Small intestine (tissue), 7 donors: ENCODE measurements at regions not wholly inside any gene's neighbourhood (a gene's known extent, or its start where the extent isn't known, plus 50 kb on each side); places are given as distances from the start of the nearest gene placed in this dataset.

Source experiments
- DNase-seq, 2 donors: peaks; one replicate each; pipeline versions ENCODE4 v3.0.0 to v3.0.0-alpha.2; 2013
- FAIRE-seq: peaks from 2 replicates; lab custom pipeline; 2012; peaks lifted over from hg19 to GRCh38; lab: Jason Lieb, UNC
- H3K27ac ChIP-seq, 3 donors: one replicate each; pipeline ENCODE4 v1.5.1; 2013; ENCODE audit warnings: low read length in 2 of 3, mild to moderate bottlenecking in 2 of 3, control low read depth in 1 of 3, inconsistent platforms in 1 of 3, low read depth in 1 of 3, moderate library complexity in 1 of 3
- H3K27me3 ChIP-seq, 3 donors: one replicate each; pipeline ENCODE4 v1.6.1; 2013; ENCODE audit warnings: low read length in 3 of 3, inconsistent platforms in 1 of 3; ENCODE audit not compliant: control insufficient read depth in 3 of 3, insufficient read depth in 3 of 3
- H3K36me3 ChIP-seq, 3 donors: one replicate each; pipeline ENCODE4 v1.6.1; 2013; ENCODE audit warnings: low read length in 3 of 3, inconsistent platforms in 1 of 3, low read depth in 1 of 3, mild to moderate bottlenecking in 1 of 3, moderate library complexity in 1 of 3; ENCODE audit not compliant: control insufficient read depth in 3 of 3, insufficient read depth in 2 of 3
- H3K4me1 ChIP-seq, 3 donors: one replicate each; pipeline ENCODE4 v1.6.1; 2013; ENCODE audit warnings: low read length in 2 of 3, inconsistent platforms in 1 of 3, low read depth in 1 of 3, mild to moderate bottlenecking in 1 of 3, moderate library complexity in 1 of 3; ENCODE audit not compliant: control insufficient read depth in 3 of 3, insufficient read depth in 2 of 3
- H3K4me3 ChIP-seq, 3 donors: one replicate each; pipeline ENCODE4 v1.5.1; 2013; ENCODE audit warnings: low read length in 3 of 3, control low read depth in 1 of 3, inconsistent platforms in 1 of 3, low read depth in 1 of 3, mild to moderate bottlenecking in 1 of 3, moderate library complexity in 1 of 3
- H3K9me3 ChIP-seq, 2 donors: one replicate each; pipeline ENCODE4 v1.6.1; 2013; ENCODE audit warnings: low read depth in 1 of 2, low read length in 1 of 2; ENCODE audit not compliant: control insufficient read depth in 2 of 2, insufficient read depth in 1 of 2
- WGBS, 3 donors: extraction: QIAGEN DNeasy Blood & Tissue Kit; methylation state at CpG; one replicate each; pipeline ENCODE4 v1.1.7; 2013; 5-methylcytosine and 5-hydroxymethylcytosine counted together
- donor health status: healthy with polysubstance abuse.
- donor health status: control.
- donor health status: control.
- donor health status: Bipolar disorder and iron deficiency.
- donor health status: healthy.

- Histone ChIP-seq H3K4me3 (peak overlapping the region; percentile 5 to 47 (median 37)), H3K9me3 (no peaks in the 10 kb centered on the region), H3K4me1 (no peaks in the 10 kb centered on the region), H3K36me3 (no peaks in the 10 kb centered on the region), H3K27me3 (peaks cover 0 to 6% (median 3%) of the 10 kb centered on the region in 3 donors), H3K27ac (no peak overlapping the region)
- FAIRE-seq, result no peak
- DNase-seq, result peak; percentile 43 to 56
- WGBS, 3 donors, result 5 to 16% (median 7%) methylated on average over 41 of the region's 41 CpGs
These were observed 145.5 kb upstream of the SLC24A2 start for GRCh38 chr9:19934301-19934871.

GRCh38 chr9:19931098-19931890 lies 142.5 kb upstream of the SLC24A2 start:
- Histone ChIP-seq H3K27ac (no peak overlapping the region), H3K27me3 (peaks cover 0 to 11% (median 3%) of the 10 kb centered on the region in 3 donors), H3K4me3 (no peak overlapping the region), H3K36me3 (no peaks in the 10 kb centered on the region), H3K4me1 (no peaks in the 10 kb centered on the region), H3K9me3 (no peaks in the 10 kb centered on the region)
- FAIRE-seq, result no peak
- DNase-seq, result no peak

- Histone ChIP-seq H3K27ac (no peak overlapping the region), H3K4me3 (no peak overlapping the region), H3K9me3 (no peaks in the 10 kb centered on the region), H3K36me3 (no peaks in the 10 kb centered on the region), H3K27me3 (peaks cover 0 to 5% (median 0%) of the 10 kb centered on the region in 3 donors), H3K4me1 (no peaks in the 10 kb centered on the region)
- DNase-seq, result no peak
- WGBS, 3 donors, result 84 to 93% (median 85%) methylated on average over 6 of the region's 6 CpGs
- no peak for FAIRE-seq
These were observed 138.7 kb upstream of the SLC24A2 start for GRCh38 chr9:19927560-19927959.

- Histone ChIP-seq H3K36me3 (no peaks in the 10 kb centered on the region), H3K27ac (no peak overlapping the region), H3K27me3 (peaks cover 0 to 5% (median 0%) of the 10 kb centered on the region in 3 donors), H3K9me3 (no peaks in the 10 kb centered on the region), H3K4me1 (no peaks in the 10 kb centered on the region), H3K4me3 (no peak overlapping the region)
- 75 to 83% (median 76%) methylated on average over 7 of the region's 7 CpGs for WGBS, 3 donors
- FAIRE-seq, result no peak
- DNase-seq, result no peak
These were observed 137.9 kb upstream of the SLC24A2 start for GRCh38 chr9:19926774-19927173.

GRCh38 chr9:19925674-19926503 lies 137.1 kb upstream of the SLC24A2 start:
- Histone ChIP-seq H3K27ac (no peak overlapping the region), H3K9me3 (no peaks in the 10 kb centered on the region), H3K4me1 (no peaks in the 10 kb centered on the region), H3K27me3 (peaks cover 0 to 5% (median 0%) of the 10 kb centered on the region in 3 donors), H3K36me3 (no peaks in the 10 kb centered on the region), H3K4me3 (peak overlapping the region in 1 of 3 donors; percentile 40)
- peak; percentile 77 to 87 for DNase-seq
- FAIRE-seq, result no peak
- WGBS, 3 donors, result 3 to 8% (median 6%) methylated on average over 20 of the region's 20 CpGs

GRCh38 chr9:19924080-19924479 lies 135.2 kb upstream of the SLC24A2 start:
- Histone ChIP-seq H3K4me3 (no peak overlapping the region), H3K9me3 (no peaks in the 10 kb centered on the region), H3K27ac (no peak overlapping the region), H3K27me3 (peaks cover 0 to 5% (median 2%) of the 10 kb centered on the region in 3 donors), H3K36me3 (no peaks in the 10 kb centered on the region), H3K4me1 (no peaks in the 10 kb centered on the region)
- DNase-seq, result no peak
- 61 to 77% (median 73%) methylated on average over 2 of the region's 2 CpGs for WGBS, 3 donors
- no peak for FAIRE-seq

GRCh38 chr9:19922476-19923118 lies 133.8 kb upstream of the SLC24A2 start:
- Histone ChIP-seq H3K4me1 (no peaks in the 10 kb centered on the region), H3K27me3 (peaks cover 0 to 5% (median 2%) of the 10 kb centered on the region in 3 donors), H3K9me3 (no peaks in the 10 kb centered on the region), H3K27ac (no peak overlapping the region), H3K36me3 (no peaks in the 10 kb centered on the region), H3K4me3 (no peak overlapping the region)
- FAIRE-seq (no peak), DNase-seq (peak; percentile 15 to 23)
- whole genome bisulfite sequencing, 3 donors, result 13 to 44% (median 40%) methylated on average over 2 of the region's 2 CpGs

GRCh38 chr9:19920401-19920800 lies 131.6 kb upstream of the SLC24A2 start:
- H3K4me3 ChIP-seq, result no peak overlapping the region
- no peak for FAIRE-seq
- no peak for DNase-seq
- H3K9me3 ChIP-seq, result no peaks in the 10 kb centered on the region
- WGBS, 3 donors, result 79 to 81% (median 79%) methylated on average over 6 of the region's 6 CpGs
- H3K27me3 ChIP-seq, result peaks cover 0 to 2% (median 0%) of the 10 kb centered on the region in 3 donors
- H3K27ac ChIP-seq, result no peak overlapping the region
- H3K4me1 ChIP-seq, result no peaks in the 10 kb centered on the region
- H3K36me3 ChIP-seq, result no peaks in the 10 kb centered on the region
